ENCODE measurements at regions not wholly inside any gene's neighbourhood (a gene's known extent, or its start where the extent isn't known, plus 50 kb on each side); places are given as distances from the start of the nearest gene placed in this dataset.

GRCh38 chr21:38980416-38981313 is 174.9 kb downstream of the ETS2 start:
- TF ChIP-seq EZH2 (IDR thresholded peaks at IDR 0.05) (no peak), POLR2AphosphoS5 (IDR thresholded peaks at IDR 0.05; ENCODE audit: borderline replicate concordance, low read depth, low read length) (no peak), FOXP2 (optimal IDR thresholded peaks at IDR 0.05; ENCODE audit: control extremely low read depth, extremely low read length, insufficient read depth) (no peak)
